ENCODE measurements at regions not wholly inside any gene's neighbourhood (a gene's known extent, or its start where the extent isn't known, plus 50 kb on each side); places are given as distances from the start of the nearest gene placed in this dataset.

DNA sequence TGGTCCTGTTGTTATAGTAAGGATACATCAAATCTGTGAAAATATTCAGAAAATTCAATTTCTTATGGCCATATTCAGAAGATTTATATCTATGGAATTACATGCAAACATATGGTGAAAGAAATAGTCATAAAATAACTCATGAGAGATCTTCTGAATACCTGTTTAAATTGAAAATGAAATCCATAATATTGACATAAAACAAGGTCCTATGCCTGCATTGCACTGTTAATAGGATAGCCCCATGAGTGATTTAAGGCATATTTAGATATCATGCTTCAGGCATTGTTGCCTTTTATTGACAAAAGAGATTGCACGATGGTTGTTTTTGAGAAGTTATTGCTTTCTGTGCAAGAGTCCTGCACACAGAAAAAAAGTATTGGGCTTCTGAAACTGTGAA, 591.7 kb upstream of the ZNF717 start:
- TF ChIP-seq POLR2A (IDR thresholded peaks at IDR 0.05; ENCODE audit: low read depth): no peak
- TF ChIP-seq, protein P1, sequence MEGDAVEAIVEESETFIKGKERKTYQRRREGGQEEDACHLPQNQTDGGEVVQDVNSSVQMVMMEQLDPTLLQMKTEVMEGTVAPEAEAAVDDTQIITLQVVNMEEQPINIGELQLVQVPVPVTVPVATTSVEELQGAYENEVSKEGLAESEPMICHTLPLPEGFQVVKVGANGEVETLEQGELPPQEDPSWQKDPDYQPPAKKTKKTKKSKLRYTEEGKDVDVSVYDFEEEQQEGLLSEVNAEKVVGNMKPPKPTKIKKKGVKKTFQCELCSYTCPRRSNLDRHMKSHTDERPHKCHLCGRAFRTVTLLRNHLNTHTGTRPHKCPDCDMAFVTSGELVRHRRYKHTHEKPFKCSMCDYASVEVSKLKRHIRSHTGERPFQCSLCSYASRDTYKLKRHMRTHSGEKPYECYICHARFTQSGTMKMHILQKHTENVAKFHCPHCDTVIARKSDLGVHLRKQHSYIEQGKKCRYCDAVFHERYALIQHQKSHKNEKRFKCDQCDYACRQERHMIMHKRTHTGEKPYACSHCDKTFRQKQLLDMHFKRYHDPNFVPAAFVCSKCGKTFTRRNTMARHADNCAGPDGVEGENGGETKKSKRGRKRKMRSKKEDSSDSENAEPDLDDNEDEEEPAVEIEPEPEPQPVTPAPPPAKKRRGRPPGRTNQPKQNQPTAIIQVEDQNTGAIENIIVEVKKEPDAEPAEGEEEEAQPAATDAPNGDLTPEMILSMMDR (IDR thresholded peaks at IDR 0.05): no peak
- TF ChIP-seq POLR2AphosphoS5 (IDR thresholded peaks at IDR 0.05): no peak
- no peak for TF ChIP-seq EP300 (IDR thresholded peaks at IDR 0.05)

Measured in esophagus muscularis mucosa (tissue), 4 donors.